IPS DF 6.9 (cell line): ENCODE measurements at regions not wholly inside any gene's neighbourhood (a gene's known extent, or its start where the extent isn't known, plus 50 kb on each side); places are given as distances from the start of the nearest gene placed in this dataset.

Experiments
- DNase-seq: peaks from one replicate; pipeline ENCODE4 v3.0.0-alpha.2; 2013; ENCODE audit warnings: low read depth, low spot score
- H3K27ac ChIP-seq: one replicate; pipeline ENCODE4 v1.5.1; 2013; ENCODE audit warnings: low read length, control low read depth
- H3K27me3 ChIP-seq: 2 replicates; pipeline ENCODE4 v1.6.1; 2013; ENCODE audit warnings: mild to moderate bottlenecking, low read length; ENCODE audit not compliant: control insufficient read depth, insufficient read depth
- H3K36me3 ChIP-seq: 2 replicates; pipeline ENCODE4 v1.6.1; 2013; ENCODE audit warnings: low read length; ENCODE audit not compliant: control insufficient read depth, insufficient read depth
- H3K4me1 ChIP-seq: 2 replicates; pipeline ENCODE4 v1.6.1; 2013; ENCODE audit warnings: low read length; ENCODE audit not compliant: control insufficient read depth, insufficient read depth
- H3K4me3 ChIP-seq: 2 replicates; pipeline ENCODE4 v1.5.1; 2013; ENCODE audit warnings: mild to moderate bottlenecking, low read length
- H3K9me3 ChIP-seq: 2 replicates; pipeline ENCODE4 v1.6.1; 2013; ENCODE audit warnings: low read length, inconsistent platforms; ENCODE audit not compliant: control insufficient read depth, insufficient read depth
- WGBS: extraction: QIAGEN DNeasy Blood & Tissue Kit; methylation state at CpG from one replicate; pipeline ENCODE4 v1.1.7; 2013; ENCODE audit warnings: mixed read lengths, missing lambda C conversion rate; ENCODE audit not compliant: insufficient read length, insufficient coverage; 5-methylcytosine and 5-hydroxymethylcytosine counted together

DNA sequence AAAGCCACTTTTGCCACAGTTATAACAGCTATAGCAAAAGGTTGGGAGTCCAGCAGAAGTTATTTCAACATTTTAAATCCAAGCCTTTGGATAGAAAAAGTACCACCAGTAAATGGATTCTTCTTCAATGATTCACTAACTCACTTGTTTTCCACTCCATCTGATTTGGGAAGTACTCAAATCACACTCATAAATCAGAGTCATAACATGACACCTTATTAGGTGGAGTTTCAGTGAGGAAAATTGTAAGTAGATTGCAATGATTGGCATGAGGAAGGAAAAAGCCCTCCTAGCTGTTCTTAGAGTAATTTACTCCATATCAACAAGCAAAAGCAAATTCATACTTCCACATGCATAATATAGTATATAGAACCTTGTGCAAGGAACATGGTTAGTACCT is 132.9 kb downstream of the NR4A2 start:
- no peak overlapping the region for H3K27ac ChIP-seq
- no peak overlapping the region for H3K4me3 ChIP-seq
- no peaks in the 10 kb centered on the region for H3K4me1 ChIP-seq

DNA sequence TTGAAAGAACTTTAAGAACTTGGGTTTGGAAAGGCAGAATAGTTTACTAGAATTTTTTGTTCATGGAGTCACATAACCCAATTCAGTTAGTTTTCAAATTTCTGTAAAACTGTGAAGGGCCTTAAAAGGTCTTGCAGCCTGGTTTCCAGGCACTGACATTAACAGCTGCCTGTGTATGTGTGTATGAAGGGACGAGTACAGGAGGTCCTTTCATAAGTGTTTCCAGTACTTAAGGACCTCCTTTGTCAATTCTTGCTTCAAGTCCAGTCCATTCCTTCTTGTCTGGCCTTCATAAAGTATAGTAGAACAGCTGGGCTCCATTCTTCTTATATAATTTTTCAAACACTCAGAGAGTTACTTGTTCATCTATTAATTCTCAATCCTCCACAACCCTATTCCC is 136.5 kb downstream of the NR4A2 start:
- WGBS = no CpG with 5 or more reads among the region's 1 CpG

More for the DNA sequence above, 132.9 kb downstream of the NR4A2 start:
- Histone ChIP-seq H3K36me3 (no peaks in the 10 kb centered on the region), H3K27me3 (no peaks in the 10 kb centered on the region), H3K9me3 (no peaks in the 10 kb centered on the region)
- no peak for DNase-seq

DNA sequence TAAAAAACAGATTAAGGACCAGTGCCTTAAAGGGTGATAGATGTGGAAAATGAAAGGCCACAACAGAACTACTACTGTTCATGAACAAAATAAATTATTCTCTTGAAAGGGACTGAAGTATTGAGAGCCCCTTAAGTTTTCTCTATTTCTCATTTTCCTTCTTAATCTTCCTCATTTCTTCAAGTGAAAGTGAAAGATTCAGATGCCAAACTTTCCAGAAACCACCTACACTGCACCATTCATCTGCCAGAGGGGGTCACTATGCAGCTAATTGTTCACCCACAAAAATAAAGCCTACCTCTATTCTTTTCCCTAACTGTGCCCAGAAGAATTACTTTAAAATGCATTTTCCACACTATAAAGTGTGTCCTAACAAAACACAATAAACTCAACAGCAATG is 140.1 kb downstream of the NR4A2 start:
- no peaks in the 10 kb centered on the region for H3K27me3 ChIP-seq
- no peak overlapping the region for H3K27ac ChIP-seq
- no peaks in the 10 kb centered on the region for H3K9me3 ChIP-seq
- H3K4me1 ChIP-seq = no peaks in the 10 kb centered on the region
- DNase-seq = no peak
- no peaks in the 10 kb centered on the region for H3K36me3 ChIP-seq
- H3K4me3 ChIP-seq = no peak overlapping the region

More for the DNA sequence above, 136.5 kb downstream of the NR4A2 start:
- Histone ChIP-seq H3K4me1 (no peaks in the 10 kb centered on the region), H3K27ac (no peak overlapping the region), H3K36me3 (no peaks in the 10 kb centered on the region), H3K4me3 (no peak overlapping the region), H3K9me3 (no peaks in the 10 kb centered on the region), H3K27me3 (no peaks in the 10 kb centered on the region)
- no peak for DNase-seq

DNA sequence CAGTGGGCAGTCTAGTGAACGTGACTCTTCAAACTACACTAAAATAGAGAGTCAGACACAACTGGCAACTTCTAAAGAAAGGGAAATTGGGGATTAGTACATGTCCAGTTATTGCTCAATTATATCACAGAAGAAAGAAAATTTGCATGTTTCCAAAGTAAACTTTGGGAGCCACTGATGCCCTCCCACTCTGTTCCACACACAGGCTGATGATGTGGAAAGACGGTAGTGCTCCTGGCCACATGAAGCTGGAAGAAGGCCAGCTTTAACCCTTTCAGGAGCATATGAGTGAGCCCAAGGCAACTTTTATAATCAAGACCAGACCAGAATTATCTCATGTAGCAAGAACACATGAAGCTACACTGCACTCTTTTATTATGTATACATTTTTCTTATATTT is 141.0 kb downstream of the NR4A2 start:
- H3K27ac ChIP-seq = no peak overlapping the region
- no peaks in the 10 kb centered on the region for H3K36me3 ChIP-seq
- H3K27me3 ChIP-seq = no peaks in the 10 kb centered on the region
- no CpG with 5 or more reads among the region's 2 CpGs for WGBS
- H3K9me3 ChIP-seq = no peaks in the 10 kb centered on the region
- no peak for DNase-seq
- no peaks in the 10 kb centered on the region for H3K4me1 ChIP-seq
- H3K4me3 ChIP-seq = no peak overlapping the region

DNA sequence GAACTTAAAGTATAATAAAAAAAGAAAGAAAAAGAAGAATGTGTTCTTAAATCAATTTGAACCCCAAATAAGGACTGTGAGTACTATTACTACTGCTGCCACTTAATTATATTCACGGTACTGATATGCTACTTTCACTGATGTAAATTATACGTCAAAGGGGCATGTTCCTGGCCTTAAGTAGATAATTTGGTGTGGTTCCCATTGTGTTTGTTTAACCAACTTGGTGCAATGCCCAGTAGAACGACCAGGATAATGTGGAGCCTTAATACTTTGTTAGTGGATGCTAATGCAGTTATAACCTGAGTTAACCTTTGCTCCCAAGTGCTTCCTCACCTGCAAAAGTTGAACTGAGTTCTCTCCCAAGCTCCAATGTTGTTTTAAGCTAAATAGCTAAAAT is 142.0 kb downstream of the NR4A2 start:
- Histone ChIP-seq H3K36me3 (no peaks in the 10 kb centered on the region), H3K27ac (no peak overlapping the region), H3K27me3 (no peaks in the 10 kb centered on the region), H3K4me1 (no peaks in the 10 kb centered on the region), H3K9me3 (no peaks in the 10 kb centered on the region), H3K4me3 (no peak overlapping the region)
- no CpG with 5 or more reads among the region's 3 CpGs for WGBS
- DNase-seq = no peak

DNA sequence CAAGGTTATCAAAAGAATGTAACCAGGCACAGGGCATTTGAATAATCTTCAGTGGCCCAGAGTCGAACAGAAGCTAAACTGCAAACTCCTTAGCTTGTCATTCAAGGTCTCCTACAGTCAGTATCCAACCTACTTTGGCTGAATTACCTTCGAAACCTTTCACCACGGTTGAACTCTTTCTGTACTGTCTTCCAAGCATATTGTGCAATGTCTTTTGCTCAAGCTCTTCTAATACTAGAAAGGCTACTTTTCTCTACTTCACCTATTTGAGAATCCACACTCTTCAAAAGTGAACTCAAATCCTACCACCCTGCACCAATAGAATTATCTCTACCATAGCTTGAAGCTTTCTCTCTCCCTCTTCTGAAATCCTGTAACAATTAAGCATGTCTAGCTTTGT is 142.9 kb downstream of the NR4A2 start:
- no CpG with 5 or more reads among the region's 3 CpGs for whole genome bisulfite sequencing

DNA sequence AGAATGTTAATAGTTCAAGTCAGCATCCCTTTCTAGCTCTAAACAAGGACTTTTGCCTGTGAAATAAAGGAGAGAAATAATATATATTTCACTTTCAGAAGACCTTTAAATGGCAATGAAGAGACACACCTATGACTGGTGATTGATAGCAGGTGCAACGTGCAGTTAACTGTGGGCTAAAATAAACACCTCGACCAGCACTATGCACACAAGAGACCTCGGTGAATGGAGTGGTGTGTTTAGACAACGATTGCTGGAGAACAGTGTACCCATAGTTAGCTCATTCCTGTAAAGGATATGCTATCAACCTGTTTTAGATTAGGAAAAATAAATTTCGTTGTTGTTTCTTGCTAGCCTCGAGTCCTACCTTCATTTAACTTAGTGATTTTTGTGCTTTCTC is 143.4 kb downstream of the NR4A2 start:
- no peak overlapping the region for H3K27ac ChIP-seq
- H3K36me3 ChIP-seq = no peaks in the 10 kb centered on the region
- H3K4me3 ChIP-seq = no peak overlapping the region
- DNase-seq = no peak
- H3K4me1 ChIP-seq = no peaks in the 10 kb centered on the region
- H3K9me3 ChIP-seq = no peaks in the 10 kb centered on the region
- H3K27me3 ChIP-seq = no peaks in the 10 kb centered on the region
- no CpG with 5 or more reads among the region's 6 CpGs for WGBS

More for the DNA sequence above, 142.9 kb downstream of the NR4A2 start:
- H3K4me1 ChIP-seq = no peaks in the 10 kb centered on the region
- no peak overlapping the region for H3K4me3 ChIP-seq
- no peaks in the 10 kb centered on the region for H3K27me3 ChIP-seq
- no peaks in the 10 kb centered on the region for H3K9me3 ChIP-seq
- no peaks in the 10 kb centered on the region for H3K36me3 ChIP-seq
- H3K27ac ChIP-seq = no peak overlapping the region
- no peak for DNase-seq

DNA sequence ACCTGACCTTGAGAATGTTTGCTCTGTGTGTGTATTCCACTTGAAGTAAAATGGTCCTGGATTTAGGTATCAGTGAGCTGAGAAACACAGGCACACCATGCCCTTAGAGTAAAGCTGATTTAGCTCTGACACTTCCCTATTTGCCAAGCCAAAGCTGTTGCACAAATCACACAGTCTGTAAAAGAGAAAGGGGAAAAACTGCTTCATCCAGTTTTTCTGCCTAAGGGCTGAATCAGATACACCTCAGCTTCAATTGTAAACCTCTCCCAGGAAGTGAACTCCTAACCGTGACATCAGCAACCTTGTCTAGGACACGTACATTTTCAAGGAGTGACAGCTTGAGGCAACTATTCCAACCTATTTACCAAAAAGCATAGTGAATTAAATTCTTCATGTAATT is 150.4 kb downstream of the NR4A2 start:
- DNase-seq = no peak
- Histone ChIP-seq H3K27ac (no peak overlapping the region), H3K4me3 (no peak overlapping the region), H3K4me1 (no peaks in the 10 kb centered on the region), H3K36me3 (no peaks in the 10 kb centered on the region), H3K27me3 (no peaks in the 10 kb centered on the region), H3K9me3 (no peaks in the 10 kb centered on the region)
- no CpG with 5 or more reads among the region's 2 CpGs for WGBS

DNA sequence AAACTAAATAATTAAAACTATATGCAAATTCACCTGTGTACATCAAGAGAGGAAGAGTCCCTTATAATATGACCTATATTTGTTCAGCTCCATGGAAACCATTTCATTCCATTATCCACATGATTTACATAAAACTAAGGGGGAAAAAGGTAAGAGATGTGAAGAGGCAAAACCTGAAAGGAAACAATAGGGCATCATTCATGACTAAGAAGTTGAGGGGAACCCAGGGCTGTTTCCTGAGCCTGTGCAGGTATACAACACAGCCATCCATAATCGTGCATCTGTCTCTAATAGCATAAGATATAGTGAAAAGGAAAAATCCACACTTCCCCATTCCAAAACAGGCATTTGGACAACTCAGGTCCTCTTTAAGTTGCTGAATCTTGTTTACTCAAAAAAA is 151.3 kb downstream of the NR4A2 start:
- no peak for DNase-seq
- no peak overlapping the region for H3K4me3 ChIP-seq
- H3K9me3 ChIP-seq = no peaks in the 10 kb centered on the region
- H3K36me3 ChIP-seq = no peaks in the 10 kb centered on the region
- H3K4me1 ChIP-seq = no peaks in the 10 kb centered on the region
- no peak overlapping the region for H3K27ac ChIP-seq
- H3K27me3 ChIP-seq = no peaks in the 10 kb centered on the region
- WGBS = no CpG with 5 or more reads among the region's 1 CpG

DNA sequence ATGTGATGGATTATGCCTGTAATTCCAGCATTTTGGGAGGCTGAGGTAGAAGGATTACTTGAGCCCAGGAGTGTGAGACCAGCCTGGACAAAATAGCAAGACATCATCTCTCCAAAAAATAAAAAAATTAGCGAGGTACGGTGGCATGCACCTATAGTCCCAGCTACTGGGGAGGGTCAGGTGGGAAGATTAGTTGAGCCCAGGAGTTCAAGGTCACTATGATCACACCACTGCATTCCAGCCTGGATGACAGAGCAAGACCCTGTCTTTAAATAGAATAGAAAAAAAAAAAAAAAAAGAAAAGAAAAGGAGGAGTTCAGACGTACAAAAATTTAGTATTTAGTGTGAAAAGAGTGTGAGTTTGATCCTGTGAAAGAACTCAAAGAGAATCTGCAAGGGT is 154.9 kb downstream of the NR4A2 start:
- Histone ChIP-seq H3K9me3 (no peaks in the 10 kb centered on the region), H3K4me1 (peaks cover 1% of the 10 kb centered on the region; the same call in 1 of the 2 replicates), H3K27me3 (no peaks in the 10 kb centered on the region), H3K4me3 (no peak overlapping the region), H3K36me3 (no peaks in the 10 kb centered on the region), H3K27ac (no peak overlapping the region)
- WGBS = 100% methylated on average over 1 of the region's 3 CpGs
- no peak for DNase-seq

DNA sequence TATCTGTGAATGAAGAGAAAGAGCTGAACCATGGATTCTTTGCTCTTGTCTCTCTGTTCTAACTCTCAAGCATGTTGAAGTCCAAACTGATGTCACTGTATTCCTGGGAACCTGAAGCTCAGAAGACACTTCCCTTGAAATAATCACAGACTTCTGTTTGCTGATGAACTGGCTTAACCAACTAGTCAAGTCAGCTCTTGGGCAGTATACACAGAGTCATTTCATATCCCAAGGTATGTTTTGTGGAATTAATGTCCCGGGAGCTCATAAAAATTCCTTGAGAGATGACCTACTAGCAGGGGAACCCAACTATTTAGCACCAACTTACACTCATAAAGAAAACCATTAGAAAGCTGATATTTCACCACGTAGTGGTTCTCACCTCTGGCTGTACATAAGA is 156.6 kb downstream of the NR4A2 start:
- WGBS = no CpG with 5 or more reads among the region's 2 CpGs

More for the DNA sequence above, 156.6 kb downstream of the NR4A2 start:
- Histone ChIP-seq H3K4me3 (no peak overlapping the region), H3K9me3 (no peaks in the 10 kb centered on the region), H3K36me3 (no peaks in the 10 kb centered on the region), H3K27me3 (no peaks in the 10 kb centered on the region), H3K27ac (no peak overlapping the region), H3K4me1 (peaks cover 1% of the 10 kb centered on the region; the same call in 1 of the 2 replicates)
- DNase-seq = no peak
